ENCODE measurements at regions not wholly inside any gene's neighbourhood (a gene's known extent, or its start where the extent isn't known, plus 50 kb on each side); places are given as distances from the start of the nearest gene placed in this dataset.
"Not testable (repeated sequence)": the region's sequence is repeated elsewhere in the genome, so short reads cannot be mapped to it uniquely, and the experiment has no call there.

DNA sequence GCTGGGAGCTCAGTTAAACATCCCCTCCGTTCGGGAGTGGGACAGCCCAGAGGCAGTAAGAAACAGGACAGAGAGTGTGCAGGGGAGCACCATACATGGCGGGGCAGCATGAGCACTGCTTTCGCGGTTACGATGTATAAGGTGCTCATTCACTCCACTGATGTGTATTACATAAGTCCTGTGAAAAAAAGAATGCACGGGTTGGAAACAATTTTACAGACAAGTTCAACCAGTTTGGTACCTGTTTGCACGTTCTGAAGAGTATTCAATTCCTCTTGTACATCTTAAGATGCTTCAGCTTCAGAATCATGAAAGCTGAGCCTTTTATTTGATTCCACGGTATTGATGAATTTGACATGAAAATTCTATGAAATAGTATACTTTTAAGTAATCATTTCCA is 97.8 kb upstream of the NETO1 start:
- no peak overlapping the region for H3K27ac ChIP-seq (ENCODE audit: low read depth in 1 of 2, low read length in 2 of 2)
- Mint-ChIP-seq H3K27ac (no peak overlapping the region), H3K4me3 (no peak overlapping the region), H3K27me3 (ENCODE audit: low read depth in 3 of 3) (no peaks in the 10 kb centered on the region), H3K9me3 (peaks cover 0 to 11% (median 3%) of the 10 kb centered on the region in 7 donors), H3K36me3 (no peaks in the 10 kb centered on the region), H3K4me1 (no peaks in the 10 kb centered on the region)
- no peak for TF ChIP-seq CTCF (IDR thresholded peaks at IDR 0.05)
- no peaks in the 10 kb centered on the region for H3K27me3 ChIP-seq (ENCODE audit: control insufficient read depth in 2 of 2, insufficient read depth in 2 of 2, low read length in 2 of 2)
- no peak for DNase-seq
- intact Hi-C loops (cut with micrococcal nuclease) = no loop called here
- no peak overlapping the region for H3K9ac ChIP-seq (ENCODE audit: insufficient read depth, low read length, poor library complexity, severe bottlenecking)
- H3K36me3 ChIP-seq (replicated peaks in 1 of 2; ENCODE audit: control insufficient read depth in 1 of 2, insufficient read depth in 2 of 2, low read length in 2 of 2) = no peaks in the 10 kb centered on the region
- no peaks in the 10 kb centered on the region for H3K79me2 ChIP-seq (ENCODE audit: insufficient read depth, low read length)
- WGBS (ENCODE audit: insufficient coverage) = 100% methylated on average over 2 of the region's 9 CpGs
- no peaks in the 10 kb centered on the region for H3K4me1 ChIP-seq (ENCODE audit: control insufficient read depth in 1 of 2, insufficient read depth in 2 of 2, low read length in 2 of 2)
- peaks cover 15 to 27% of the 10 kb centered on the region in 2 donors for H3K9me3 ChIP-seq (replicated peaks in 1 of 2; ENCODE audit: control insufficient read depth in 1 of 2, insufficient read depth in 1 of 2, low read length in 2 of 2)
- no peak overlapping the region for H3K4me3 ChIP-seq (replicated peaks in 1 of 3; ENCODE audit: low read depth in 2 of 3, low read length in 3 of 3)
- no peak overlapping the region for H2AFZ ChIP-seq (ENCODE audit: insufficient read depth, low read depth, low read length, poor library complexity, severe bottlenecking)
- no peaks in the 10 kb centered on the region for H4K20me1 ChIP-seq (ENCODE audit: insufficient read depth, low read length)
- no peak overlapping the region for H3K4me2 ChIP-seq (replicated peaks; ENCODE audit: extremely low read depth, low read length, poor library complexity, severe bottlenecking)

DNA sequence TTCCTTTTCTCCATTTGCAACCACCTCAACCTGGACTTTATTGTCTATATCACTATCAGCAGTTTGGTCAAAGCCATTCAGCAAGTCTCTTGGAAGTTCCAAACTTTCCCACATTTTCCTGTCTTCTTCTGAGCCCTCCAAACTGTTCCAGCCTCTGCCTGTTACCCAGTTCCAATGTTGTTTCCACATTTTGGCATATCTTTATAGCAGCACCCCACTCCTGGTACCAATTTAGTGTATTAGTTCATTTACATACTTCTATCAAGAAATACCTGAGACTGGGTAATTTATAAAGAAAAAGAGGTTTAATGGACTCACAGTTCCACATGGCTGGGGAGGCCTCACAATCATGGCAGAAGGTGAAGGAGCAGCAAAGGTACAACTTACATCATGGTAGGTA is 90.4 kb upstream of the NETO1 start:
- H3K9me3 Mint-ChIP-seq = peaks cover 3 to 20% (median 12%) of the 10 kb centered on the region in 7 donors
- H4K20me1 ChIP-seq (ENCODE audit: insufficient read depth, low read length); H3K79me2 ChIP-seq (ENCODE audit: insufficient read depth, low read length); H3K36me3 ChIP-seq (replicated peaks in 1 of 2; ENCODE audit: control insufficient read depth in 1 of 2, insufficient read depth in 2 of 2, low read length in 2 of 2); H3K27ac ChIP-seq (ENCODE audit: low read depth in 1 of 2, low read length in 2 of 2); H3K36me3 Mint-ChIP-seq; intact Hi-C loops (cut with micrococcal nuclease); DNase-seq; H3K4me3 ChIP-seq (replicated peaks in 1 of 3; ENCODE audit: low read depth in 2 of 3, low read length in 3 of 3); H3K27me3 Mint-ChIP-seq (ENCODE audit: low read depth in 3 of 3); H2AFZ ChIP-seq (ENCODE audit: insufficient read depth, low read depth, low read length, poor library complexity, severe bottlenecking); H3K9ac ChIP-seq (ENCODE audit: insufficient read depth, low read length, poor library complexity, severe bottlenecking); H3K4me1 Mint-ChIP-seq; H3K27me3 ChIP-seq (ENCODE audit: control insufficient read depth in 2 of 2, insufficient read depth in 2 of 2, low read length in 2 of 2); H3K27ac Mint-ChIP-seq; H3K4me1 ChIP-seq (ENCODE audit: control insufficient read depth in 1 of 2, insufficient read depth in 2 of 2, low read length in 2 of 2); H3K4me3 Mint-ChIP-seq; H3K4me2 ChIP-seq (replicated peaks; ENCODE audit: extremely low read depth, low read length, poor library complexity, severe bottlenecking): not testable (repeated sequence)
- H3K9me3 ChIP-seq (replicated peaks in 1 of 2; ENCODE audit: control insufficient read depth in 1 of 2, insufficient read depth in 1 of 2, low read length in 2 of 2) = peaks cover 28 to 34% of the 10 kb centered on the region in 2 donors

Data from CD14-positive monocyte (primary cell).